Activated T-cell treated with anti-CD3 and anti-CD28 coated beads, Interleukin-2, amount 50 U/mL, for 1 hour (primary cell): ENCODE measurements at regions not wholly inside any gene's neighbourhood (a gene's known extent, or its start where the extent isn't known, plus 50 kb on each side); places are given as distances from the start of the nearest gene placed in this dataset.
"Not testable (repeated sequence)": the region's sequence is repeated elsewhere in the genome, so short reads cannot be mapped to it uniquely, and the experiment has no call there.

ENCODE experiments used
- DNase-seq: peaks from one replicate; pipeline ENCODE4 v3.0.0-alpha.2; 2020

GRCh38 chr5:100983601-100984000, 80.5 kb upstream of the ST8SIA4 start:
- not testable (repeated sequence) for DNase-seq

GRCh38 chr5:100974082-100974481, 71.0 kb upstream of the ST8SIA4 start:
- DNase-seq, result no peak

DNA sequence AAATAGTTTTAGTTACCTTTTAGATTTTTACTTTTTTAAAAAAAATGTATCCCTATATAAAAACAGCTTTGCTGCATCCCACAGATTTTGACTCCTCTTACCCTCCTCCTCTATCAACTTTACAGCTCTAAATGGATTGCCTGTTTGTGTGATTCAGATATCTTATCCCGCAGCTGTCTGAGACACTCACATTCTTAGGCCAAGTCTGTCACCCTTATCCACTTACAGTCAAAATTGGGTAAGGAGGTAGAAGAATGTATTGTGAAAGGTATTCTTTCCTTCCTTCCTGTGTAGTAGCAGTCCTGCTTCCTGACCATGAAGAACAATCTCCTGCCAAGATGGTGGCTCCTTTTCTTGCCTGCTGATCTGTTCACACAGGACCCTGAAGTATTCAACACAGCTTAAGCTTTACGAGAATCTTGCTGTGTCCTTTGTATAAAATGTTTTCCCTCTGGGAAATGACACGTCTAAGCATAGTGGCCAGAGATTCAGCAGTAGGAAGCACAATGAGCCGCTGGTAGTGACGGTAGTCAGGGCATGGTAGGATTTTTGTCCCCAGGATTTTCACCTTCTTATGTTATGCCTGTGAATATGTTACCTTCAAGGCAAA, 67.7 kb upstream of the ST8SIA4 start:
- no peak for DNase-seq

DNA sequence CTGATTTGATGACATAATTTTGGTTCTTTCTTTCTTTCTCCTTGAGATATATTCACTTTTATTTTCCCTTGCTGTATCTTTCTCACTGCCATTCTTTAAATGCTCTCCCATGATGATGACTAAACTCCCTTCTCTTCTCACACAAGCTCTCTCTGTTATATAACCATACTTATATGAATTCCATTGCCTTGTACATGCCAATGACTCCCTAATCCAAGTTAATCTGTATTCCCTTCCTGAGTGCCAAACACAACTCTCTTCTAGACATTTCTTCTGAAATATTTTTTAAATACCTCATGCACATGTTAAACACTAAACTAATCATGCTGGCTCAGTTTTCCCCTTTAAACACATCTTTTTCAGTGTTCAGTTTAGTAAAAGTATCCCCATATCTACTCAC, 62.2 kb upstream of the ST8SIA4 start:
- DNase-seq, result no peak
